Activated T-helper 17 cell treated with anti-CD3 and anti-CD28 coated beads, Interleukin-2, amount 50 U/mL, for 72 hours (primary cell): ENCODE measurements at regions not wholly inside any gene's neighbourhood (a gene's known extent, or its start where the extent isn't known, plus 50 kb on each side); places are given as distances from the start of the nearest gene placed in this dataset.

Experiments
- ATAC-seq: fragments of 150-1000 bp; cut with Tn5 transposase; replicated peaks from 2 replicates; pipeline ENCODE4 v1.10.0; 2021; ENCODE audit warnings: mild to moderate bottlenecking, moderate library complexity
- H3K27ac Mint-ChIP-seq: one replicate; pipeline ENCODE4 v1.8.0; 2022; ENCODE audit warnings: mixed read lengths
- H3K27me3 Mint-ChIP-seq: one replicate; pipeline ENCODE4 v1.8.0; 2022; ENCODE audit warnings: mixed read lengths
- H3K36me3 Mint-ChIP-seq: one replicate; pipeline ENCODE4 v1.8.0; 2022; ENCODE audit warnings: low read depth, mild to moderate bottlenecking, mixed read lengths
- H3K4me1 Mint-ChIP-seq: one replicate; pipeline ENCODE4 v1.8.0; 2022; ENCODE audit warnings: mixed read lengths
- H3K4me3 Mint-ChIP-seq: one replicate; pipeline ENCODE4 v1.8.0; 2022; ENCODE audit warnings: mild to moderate bottlenecking, mixed read lengths
- H3K9me3 Mint-ChIP-seq: one replicate; pipeline ENCODE4 v1.8.0; 2022; ENCODE audit warnings: mixed read lengths

- H3K9me3 Mint-ChIP-seq: peaks cover 13% of the 10 kb centered on the region
Measured at GRCh38 chr20:55761100-55761499, 244.2 kb downstream of the CBLN4 start.

GRCh38 chr20:55760586-55760985, 244.7 kb downstream of the CBLN4 start:
- Mint-ChIP-seq H3K27me3 (no peaks in the 10 kb centered on the region), H3K4me1 (no peaks in the 10 kb centered on the region), H3K36me3 (no peaks in the 10 kb centered on the region), H3K27ac (no peak overlapping the region), H3K4me3 (no peak overlapping the region), H3K9me3 (peaks cover 14% of the 10 kb centered on the region)
- ATAC-seq: no peak

More at GRCh38 chr20:55761100-55761499, 244.2 kb downstream of the CBLN4 start:
- Mint-ChIP-seq H3K27ac (no peak overlapping the region), H3K36me3 (no peaks in the 10 kb centered on the region), H3K27me3 (no peaks in the 10 kb centered on the region), H3K4me3 (no peak overlapping the region), H3K4me1 (no peaks in the 10 kb centered on the region)
- ATAC-seq: no peak

GRCh38 chr20:55755861-55756260, 249.5 kb downstream of the CBLN4 start:
- Mint-ChIP-seq H3K4me1 (no peaks in the 10 kb centered on the region), H3K27ac (no peak overlapping the region), H3K27me3 (no peaks in the 10 kb centered on the region), H3K9me3 (peaks cover 8% of the 10 kb centered on the region), H3K36me3 (no peaks in the 10 kb centered on the region), H3K4me3 (no peak overlapping the region)
- no peak for ATAC-seq

- H3K27ac Mint-ChIP-seq: no peak overlapping the region
- no peaks in the 10 kb centered on the region for H3K27me3 Mint-ChIP-seq
- ATAC-seq: no peak
Measured at GRCh38 chr20:55755411-55755810, 249.9 kb downstream of the CBLN4 start.

GRCh38 chr20:55746723-55747122, 258.6 kb downstream of the CBLN4 start:
- peaks cover 3% of the 10 kb centered on the region for H3K9me3 Mint-ChIP-seq
- H3K27ac Mint-ChIP-seq: no peak overlapping the region
- no peak for ATAC-seq
- no peaks in the 10 kb centered on the region for H3K27me3 Mint-ChIP-seq
- H3K4me3 Mint-ChIP-seq: no peak overlapping the region
- H3K36me3 Mint-ChIP-seq: no peaks in the 10 kb centered on the region
- no peaks in the 10 kb centered on the region for H3K4me1 Mint-ChIP-seq

More at GRCh38 chr20:55755411-55755810, 249.9 kb downstream of the CBLN4 start:
- Mint-ChIP-seq H3K4me1 (no peaks in the 10 kb centered on the region), H3K9me3 (peaks cover 8% of the 10 kb centered on the region), H3K36me3 (no peaks in the 10 kb centered on the region), H3K4me3 (no peak overlapping the region)

GRCh38 chr20:55745840-55746239, 259.5 kb downstream of the CBLN4 start:
- Mint-ChIP-seq H3K4me3 (no peak overlapping the region), H3K27me3 (no peaks in the 10 kb centered on the region), H3K4me1 (no peaks in the 10 kb centered on the region), H3K36me3 (no peaks in the 10 kb centered on the region), H3K9me3 (peaks cover 3% of the 10 kb centered on the region), H3K27ac (no peak overlapping the region)
- ATAC-seq: no peak

- ATAC-seq: no peak
- no peak overlapping the region for H3K4me3 Mint-ChIP-seq
- H3K36me3 Mint-ChIP-seq: no peaks in the 10 kb centered on the region
- no peaks in the 10 kb centered on the region for H3K27me3 Mint-ChIP-seq
- H3K27ac Mint-ChIP-seq: no peak overlapping the region
- H3K9me3 Mint-ChIP-seq: peaks cover 3% of the 10 kb centered on the region
- H3K4me1 Mint-ChIP-seq: no peaks in the 10 kb centered on the region
Measured at GRCh38 chr20:55744896-55745295, 260.4 kb downstream of the CBLN4 start.

- H3K36me3 Mint-ChIP-seq: no peaks in the 10 kb centered on the region
- H3K9me3 Mint-ChIP-seq: peaks cover 3% of the 10 kb centered on the region
- ATAC-seq: no peak
- H3K27me3 Mint-ChIP-seq: no peaks in the 10 kb centered on the region
- no peak overlapping the region for H3K4me3 Mint-ChIP-seq
- H3K4me1 Mint-ChIP-seq: no peaks in the 10 kb centered on the region
- H3K27ac Mint-ChIP-seq: no peak overlapping the region
Measured at GRCh38 chr20:55741801-55742200, 263.5 kb downstream of the CBLN4 start.

DNA sequence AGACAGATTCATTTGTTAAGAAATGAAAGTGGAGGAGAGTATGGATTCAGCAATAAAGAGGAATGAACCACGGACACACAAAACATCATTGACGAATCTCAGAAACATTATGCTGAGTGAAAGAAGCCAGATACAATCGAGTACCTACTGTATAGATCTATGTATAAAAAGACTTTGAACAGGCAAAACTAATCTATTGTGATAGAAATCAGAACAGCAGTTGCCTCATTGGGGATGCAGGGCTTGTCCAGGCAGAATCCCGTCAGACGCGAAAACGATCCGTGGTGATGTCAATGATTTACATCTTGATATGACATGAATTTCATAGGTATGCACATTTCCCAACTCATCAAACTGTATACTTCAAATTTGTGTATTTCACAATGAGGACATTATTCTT, 265.2 kb downstream of the CBLN4 start:
- H3K36me3 Mint-ChIP-seq: no peaks in the 10 kb centered on the region
- no peaks in the 10 kb centered on the region for H3K4me1 Mint-ChIP-seq
- H3K4me3 Mint-ChIP-seq: no peak overlapping the region
- no peaks in the 10 kb centered on the region for H3K27me3 Mint-ChIP-seq
- peaks cover 3% of the 10 kb centered on the region for H3K9me3 Mint-ChIP-seq
- H3K27ac Mint-ChIP-seq: no peak overlapping the region
- ATAC-seq: no peak

- H3K36me3 Mint-ChIP-seq: no peaks in the 10 kb centered on the region
- no peak overlapping the region for H3K27ac Mint-ChIP-seq
- no peak for ATAC-seq
- H3K4me1 Mint-ChIP-seq: no peaks in the 10 kb centered on the region
- no peak overlapping the region for H3K4me3 Mint-ChIP-seq
- H3K27me3 Mint-ChIP-seq: no peaks in the 10 kb centered on the region
- peaks cover 4% of the 10 kb centered on the region for H3K9me3 Mint-ChIP-seq
Measured at GRCh38 chr20:55730321-55730720, 275.0 kb downstream of the CBLN4 start.

DNA sequence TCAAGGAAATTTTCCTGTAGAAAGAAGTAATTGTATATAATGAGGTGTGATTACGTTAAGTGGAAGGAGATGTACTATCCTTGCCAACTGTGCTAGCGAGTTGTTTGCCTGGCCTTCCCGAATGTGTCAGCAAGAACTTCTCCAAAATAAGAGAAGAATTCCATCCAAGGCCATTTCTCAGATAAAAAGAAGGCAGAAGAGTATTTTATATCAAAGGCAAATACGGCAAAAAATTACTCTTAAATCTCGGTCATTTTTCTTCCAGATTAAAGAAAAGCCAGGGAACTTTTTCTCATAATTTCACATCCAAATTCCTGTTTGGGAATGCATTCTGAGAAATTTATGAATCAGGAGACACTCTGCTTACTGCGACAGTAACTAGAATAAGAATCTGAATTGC, 290.6 kb downstream of the CBLN4 start:
- H3K4me1 Mint-ChIP-seq: no peaks in the 10 kb centered on the region
- H3K27me3 Mint-ChIP-seq: no peaks in the 10 kb centered on the region

DNA sequence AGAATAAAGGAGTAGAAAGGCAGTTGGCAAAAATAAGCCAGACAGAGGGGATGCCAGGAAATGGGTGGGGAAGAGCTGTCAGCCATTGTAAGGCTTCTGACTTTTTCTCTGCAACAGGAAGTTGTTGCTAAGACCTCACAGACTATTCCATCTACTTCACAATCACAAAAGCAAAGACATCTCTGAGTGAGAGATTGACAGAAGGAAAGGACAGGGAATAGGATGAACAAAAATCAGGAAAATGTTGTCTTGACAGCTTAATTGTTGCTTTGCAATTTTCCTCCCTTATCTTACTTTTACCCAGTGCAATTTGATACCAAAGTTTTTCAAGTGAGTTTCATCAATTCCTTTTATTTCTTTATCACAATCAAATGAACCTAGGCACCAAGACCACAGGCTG, 291.2 kb downstream of the CBLN4 start:
- Mint-ChIP-seq H3K4me1 (no peaks in the 10 kb centered on the region), H3K36me3 (no peaks in the 10 kb centered on the region), H3K27ac (no peak overlapping the region), H3K9me3 (peaks cover 19% of the 10 kb centered on the region), H3K4me3 (no peak overlapping the region), H3K27me3 (no peaks in the 10 kb centered on the region)
- no peak for ATAC-seq

More for the DNA sequence above, 290.6 kb downstream of the CBLN4 start:
- no peak for ATAC-seq
- H3K4me3 Mint-ChIP-seq: no peak overlapping the region
- peaks cover 16% of the 10 kb centered on the region for H3K9me3 Mint-ChIP-seq
- no peak overlapping the region for H3K27ac Mint-ChIP-seq
- H3K36me3 Mint-ChIP-seq: no peaks in the 10 kb centered on the region

GRCh38 chr20:55704458-55704857, 300.9 kb downstream of the CBLN4 start:
- peaks cover 9% of the 10 kb centered on the region for H3K9me3 Mint-ChIP-seq
- H3K4me3 Mint-ChIP-seq: no peak overlapping the region
- no peaks in the 10 kb centered on the region for H3K36me3 Mint-ChIP-seq
- no peak for ATAC-seq
- no peaks in the 10 kb centered on the region for H3K4me1 Mint-ChIP-seq
- no peaks in the 10 kb centered on the region for H3K27me3 Mint-ChIP-seq
- H3K27ac Mint-ChIP-seq: no peak overlapping the region

GRCh38 chr20:55701467-55701866, 303.9 kb downstream of the CBLN4 start:
- Mint-ChIP-seq H3K4me3 (no peak overlapping the region), H3K36me3 (no peaks in the 10 kb centered on the region), H3K9me3 (peaks cover 8% of the 10 kb centered on the region), H3K27ac (no peak overlapping the region), H3K4me1 (no peaks in the 10 kb centered on the region), H3K27me3 (no peaks in the 10 kb centered on the region)
- ATAC-seq: no peak

- no peaks in the 10 kb centered on the region for H3K27me3 Mint-ChIP-seq
- no peaks in the 10 kb centered on the region for H3K36me3 Mint-ChIP-seq
- no peaks in the 10 kb centered on the region for H3K4me1 Mint-ChIP-seq
- peaks cover 3% of the 10 kb centered on the region for H3K9me3 Mint-ChIP-seq
- ATAC-seq: no peak
- H3K4me3 Mint-ChIP-seq: no peak overlapping the region
- no peak overlapping the region for H3K27ac Mint-ChIP-seq
Measured at GRCh38 chr20:55696520-55696919, 308.8 kb downstream of the CBLN4 start.

DNA sequence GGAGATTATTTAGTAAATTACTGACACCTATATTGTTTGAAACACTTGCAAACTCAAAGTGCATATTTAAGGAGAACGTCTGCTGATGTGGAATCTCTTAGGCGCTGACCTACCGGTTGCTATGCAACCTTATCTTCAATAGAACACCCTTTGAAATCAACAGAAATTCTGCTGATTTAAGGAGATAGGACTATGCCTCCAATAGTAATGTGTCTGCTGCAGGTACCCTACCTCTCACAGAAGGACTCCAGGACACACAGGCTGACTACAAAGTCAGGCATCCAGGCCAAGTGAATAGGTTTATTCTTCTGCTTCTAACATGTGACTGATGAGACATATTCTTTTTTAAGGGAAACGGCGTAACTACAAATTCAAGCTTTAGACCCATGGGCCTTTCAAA, 311.7 kb downstream of the CBLN4 start:
- ATAC-seq: no peak
- Mint-ChIP-seq H3K9me3 (peaks cover 3% of the 10 kb centered on the region), H3K27me3 (no peaks in the 10 kb centered on the region), H3K4me3 (no peak overlapping the region), H3K27ac (no peak overlapping the region), H3K36me3 (no peaks in the 10 kb centered on the region), H3K4me1 (no peaks in the 10 kb centered on the region)
